ENCODE measurements at regions not wholly inside any gene's neighbourhood (a gene's known extent, or its start where the extent isn't known, plus 50 kb on each side); places are given as distances from the start of the nearest gene placed in this dataset.

DNA sequence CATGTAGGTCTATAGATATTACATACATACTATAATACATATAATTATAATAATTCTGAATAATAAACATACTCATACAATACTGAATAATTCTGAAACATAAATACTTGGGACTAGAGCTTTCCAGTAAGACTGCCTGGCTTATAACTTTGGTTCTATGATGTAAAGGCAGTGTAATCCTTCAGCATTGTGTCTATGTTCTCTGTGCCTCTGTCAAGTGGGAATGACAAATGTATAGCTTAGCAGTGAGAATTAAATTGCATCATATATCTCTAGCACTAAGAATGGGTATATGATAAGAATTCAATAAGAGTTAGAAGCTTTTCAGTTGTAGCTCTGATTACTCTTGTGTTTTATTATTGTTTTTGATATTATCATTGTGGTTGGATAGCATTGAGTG lies 1469.3 kb downstream of the CDH8 start:
- TF ChIP-seq GATA2 (IDR thresholded peaks at IDR 0.05; ENCODE audit: low read depth, low read length): no peak
- TF ChIP-seq GATA3 (IDR thresholded peaks at IDR 0.05; ENCODE audit: low read depth, low read length): no peak

All from SH-SY5Y (cell line).